Occipital lobe (tissue), 1 donor: ENCODE measurements at regions not wholly inside any gene's neighbourhood (a gene's known extent, or its start where the extent isn't known, plus 50 kb on each side); places are given as distances from the start of the nearest gene placed in this dataset.

Experiments
- DNase-seq: peaks from one replicate; lab custom pipeline; 2025; lab: John Stamatoyannopoulos, UW

DNA sequence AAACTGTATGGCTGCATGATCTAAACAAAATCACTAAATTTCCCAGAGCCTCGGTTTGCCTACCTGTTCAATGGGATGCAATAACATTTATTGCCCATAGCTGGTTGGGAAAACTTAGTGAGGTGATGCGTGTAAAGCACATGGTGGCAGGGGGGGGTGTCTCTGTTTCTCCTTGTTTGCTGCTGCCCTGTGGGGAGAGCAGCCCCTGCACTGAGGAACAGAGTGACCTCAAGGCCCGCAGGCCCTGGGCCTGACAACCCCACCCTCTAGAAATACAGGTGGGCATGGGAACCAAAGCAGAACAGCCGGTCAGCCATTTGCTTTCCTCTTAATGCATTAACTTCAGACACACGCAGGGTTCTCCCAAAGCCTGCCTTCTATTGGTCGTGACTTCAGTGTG lies 55.1 kb upstream of the SLC66A3 start:
- no peak for DNase-seq

DNA sequence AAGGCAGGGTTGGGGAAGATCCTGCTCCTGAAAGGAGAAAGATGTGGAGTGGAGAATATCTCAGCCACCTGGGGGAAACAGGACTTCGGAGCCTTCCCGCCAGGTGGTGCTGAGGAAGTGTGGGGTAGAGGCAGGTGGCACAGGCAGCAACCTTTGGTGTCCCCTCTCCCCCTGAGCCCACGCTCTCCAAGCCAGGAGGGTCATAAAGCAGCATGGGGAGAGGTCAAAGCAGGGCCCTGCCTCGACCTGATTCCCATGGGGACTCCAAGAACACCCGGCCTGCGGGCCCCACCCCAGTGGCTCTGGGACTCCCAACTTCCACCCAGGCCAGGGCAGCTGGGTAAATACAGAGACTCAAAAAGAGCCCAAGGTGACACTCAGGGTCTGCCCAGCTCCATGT lies 54.3 kb upstream of the SLC66A3 start:
- DNase-seq, result no peak

DNA sequence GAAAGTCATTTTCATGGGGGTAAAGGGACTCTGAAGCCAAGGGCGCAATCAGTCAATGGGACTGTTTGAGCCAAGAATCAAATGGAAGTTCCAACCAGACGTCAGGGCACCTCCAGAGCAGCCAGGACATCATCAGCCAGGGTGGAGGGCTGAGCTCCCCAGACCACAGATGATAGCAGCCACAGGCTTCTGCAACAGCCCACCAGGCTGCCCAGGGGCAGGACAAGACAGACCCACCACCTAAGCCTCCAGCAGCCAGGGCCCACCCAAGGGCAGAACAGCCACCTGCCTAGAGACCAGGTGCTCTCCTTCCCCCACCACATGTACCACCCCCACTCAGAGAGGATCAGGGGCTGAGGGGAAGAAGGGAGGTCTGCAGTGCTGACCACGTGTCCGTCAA lies 53.8 kb upstream of the SLC66A3 start:
- no peak for DNase-seq

DNA sequence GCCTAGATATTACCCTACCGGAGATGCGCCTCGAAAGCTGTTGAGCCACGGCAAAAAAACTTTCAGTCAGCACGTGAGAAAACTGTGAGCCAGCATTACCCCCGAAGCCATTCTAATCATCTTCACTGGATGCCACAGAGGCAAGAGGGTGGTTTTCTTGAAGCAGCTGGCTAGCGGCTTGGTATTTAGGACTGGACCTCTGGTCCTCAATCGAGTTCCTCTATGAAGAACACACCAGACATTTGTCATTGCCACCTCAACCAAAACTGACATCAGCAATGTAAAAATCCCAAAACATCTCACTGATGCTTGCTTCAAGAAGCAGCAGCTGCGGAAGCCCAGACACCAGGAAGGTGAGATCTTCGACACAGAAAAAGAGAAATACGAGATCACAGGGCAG lies 52.8 kb upstream of the SLC66A3 start:
- no peak for DNase-seq

DNA sequence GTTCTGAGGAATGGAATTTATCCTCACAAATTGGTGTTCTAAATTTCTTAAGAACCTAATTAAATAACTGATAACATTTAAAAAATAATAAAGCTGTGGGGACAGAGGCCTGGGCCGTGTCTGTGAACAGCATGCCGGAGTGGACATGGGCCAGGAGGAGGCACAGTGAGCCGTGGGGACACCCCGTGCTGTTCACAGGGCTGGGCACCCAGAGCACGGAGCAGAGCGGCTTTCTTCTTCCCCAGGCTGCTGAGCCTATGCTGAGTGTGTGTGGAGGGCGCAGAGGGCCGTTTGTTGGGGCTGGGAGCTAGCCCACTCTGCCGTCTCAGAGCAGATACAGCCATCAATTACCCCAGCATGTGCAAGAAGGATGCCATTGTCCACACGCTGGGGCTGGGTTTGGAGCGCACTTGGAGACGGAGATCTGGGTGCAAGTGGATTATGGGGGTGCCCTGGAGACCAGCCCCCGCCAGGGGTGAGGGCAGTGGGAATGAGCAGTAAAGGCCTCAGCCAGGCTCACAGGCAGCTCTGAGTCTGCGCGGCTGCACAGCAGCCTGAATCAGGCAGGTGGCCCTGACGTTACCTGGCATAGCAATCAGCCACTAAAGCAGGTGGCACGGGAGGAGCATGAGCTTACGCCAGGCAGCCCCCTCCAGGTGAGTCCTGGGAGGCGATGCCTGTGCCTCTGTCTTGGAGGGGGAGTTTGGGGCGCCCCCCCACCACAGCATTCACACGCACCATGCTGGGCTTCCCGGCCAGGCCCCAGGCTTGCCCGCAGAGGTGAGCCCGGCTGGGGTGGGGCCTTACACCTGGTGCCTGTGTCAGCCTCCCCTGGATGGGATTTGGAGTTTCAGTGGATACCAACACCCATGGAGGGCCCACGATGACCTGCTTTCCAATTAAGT lies 52.1 kb upstream of the SLC66A3 start:
- no peak for DNase-seq

DNA sequence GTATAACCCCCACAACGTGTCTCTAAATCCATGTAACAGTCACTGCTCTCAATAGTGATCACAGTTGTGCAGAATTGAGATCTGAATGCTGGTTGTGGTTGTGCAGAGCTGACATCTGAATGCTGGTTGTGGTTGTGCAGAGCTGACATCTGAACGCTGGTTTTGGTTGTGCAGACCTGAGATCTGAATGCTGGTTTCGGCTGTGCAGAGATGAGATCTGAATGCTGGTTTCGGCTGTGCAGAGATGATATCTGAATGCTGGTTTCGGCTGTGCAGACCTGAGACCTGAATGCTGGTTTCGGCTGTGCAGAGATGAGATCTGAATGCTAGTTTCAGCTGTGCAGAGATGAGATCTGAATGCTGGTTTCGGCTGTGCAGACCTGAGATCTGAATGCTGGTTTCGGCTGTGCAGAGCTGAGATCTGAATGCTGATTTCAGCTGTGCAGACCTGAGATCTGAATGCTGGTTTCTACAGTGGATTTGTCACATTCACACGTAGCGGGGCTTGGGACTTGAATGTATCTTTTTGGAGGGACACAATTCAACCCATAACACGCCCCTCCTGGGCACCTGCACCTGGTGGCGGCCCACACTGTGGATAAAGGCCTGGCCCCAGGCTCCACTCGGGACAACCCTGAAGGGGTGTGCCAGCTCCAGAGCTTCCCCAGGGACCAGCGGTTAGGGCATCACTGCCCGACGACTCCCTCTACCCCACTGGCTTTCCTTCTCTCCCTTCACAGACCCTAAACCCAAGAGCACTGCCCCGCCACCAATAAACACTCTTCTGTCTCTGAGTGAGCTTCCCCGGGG lies 51.1 kb upstream of the SLC66A3 start:
- no peak for DNase-seq

DNA sequence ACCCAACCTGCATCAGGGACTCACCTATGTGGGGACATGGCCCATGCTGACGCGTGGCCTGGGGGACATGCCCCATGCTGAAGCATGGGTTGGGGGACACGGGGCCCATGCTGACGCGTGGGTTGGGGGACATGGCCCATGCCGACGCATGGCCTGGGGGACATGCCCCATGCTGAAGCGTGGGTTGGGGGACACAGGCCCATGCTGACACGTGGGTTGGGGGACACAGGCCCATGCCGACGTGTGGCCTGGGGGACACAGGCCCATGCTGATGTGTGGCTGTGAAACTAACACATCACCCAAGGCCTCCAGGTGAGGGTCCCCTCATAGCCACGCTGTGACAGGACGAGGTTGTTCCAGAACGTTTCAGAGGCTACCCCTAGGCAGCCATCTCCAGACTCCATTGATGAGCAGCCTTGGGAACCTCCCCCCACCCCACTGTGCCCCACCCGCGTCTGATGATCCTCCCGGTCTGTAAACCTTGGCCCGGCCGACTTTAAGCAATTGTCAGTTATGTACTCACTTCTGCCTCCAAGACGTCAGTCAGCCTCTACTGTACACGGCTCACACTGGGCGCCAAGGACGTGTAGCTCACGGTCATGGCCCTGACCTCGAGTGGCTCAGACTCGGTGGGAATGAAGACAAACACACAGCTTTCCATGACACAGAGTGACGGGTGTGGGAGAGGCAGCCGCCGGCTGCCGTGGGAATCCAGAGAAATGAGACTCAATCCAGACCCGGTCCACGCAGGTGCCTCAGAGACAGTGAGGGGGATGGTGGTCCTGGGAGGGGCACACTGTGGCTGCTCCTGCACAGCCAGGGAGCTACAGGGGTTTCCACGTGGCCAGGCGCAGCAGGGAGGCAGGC lies 50.2 kb upstream of the SLC66A3 start:
- DNase-seq, result no peak
